ENCODE measurements at regions not wholly inside any gene's neighbourhood (a gene's known extent, or its start where the extent isn't known, plus 50 kb on each side); places are given as distances from the start of the nearest gene placed in this dataset.

- Histone ChIP-seq H3K4me1 (replicated peaks) (no peaks in the 10 kb centered on the region), H3K27ac (no peak overlapping the region), H3K27me3 (replicated peaks; ENCODE audit: insufficient read depth) (no peaks in the 10 kb centered on the region), H3K4me3 (no peak overlapping the region), H3K9me3 (no peaks in the 10 kb centered on the region), H3K36me3 (no peaks in the 10 kb centered on the region)
- intact Hi-C loops (cut with DNase I), result loop anchor here (10.0 kb wide), 1 partner anchor 286 kb away; no protein-coding TSS in a partner anchor
- no peak for TF ChIP-seq CTCF (IDR thresholded peaks at IDR 0.05)
- no peak for TF ChIP-seq POLR2AphosphoS5 (IDR thresholded peaks at IDR 0.05)
- no peak for DNase-seq (ENCODE audit: low spot score)
- 100% methylated on average over 1 of the region's 1 CpG for WGBS
Observed at GRCh38 chr3:165640970-165641369, 196.3 kb downstream of the BCHE start.

- Histone ChIP-seq H3K27me3 (replicated peaks; ENCODE audit: insufficient read depth) (no peaks in the 10 kb centered on the region), H3K4me3 (no peak overlapping the region), H3K36me3 (no peaks in the 10 kb centered on the region), H3K9me3 (no peaks in the 10 kb centered on the region), H3K27ac (no peak overlapping the region), H3K4me1 (replicated peaks) (no peaks in the 10 kb centered on the region)
- no peak for DNase-seq (ENCODE audit: low spot score)
- 68% methylated on average over 1 of the region's 1 CpG for WGBS
- TF ChIP-seq CTCF (IDR thresholded peaks at IDR 0.05), result no peak
- TF ChIP-seq POLR2AphosphoS5 (IDR thresholded peaks at IDR 0.05), result no peak
- TF ChIP-seq POLR2A (IDR thresholded peaks at IDR 0.05), result no peak
- intact Hi-C loops (cut with DNase I), result loop anchor here (10.0 kb wide), 1 partner anchor 285 kb away; no protein-coding TSS in a partner anchor
Observed at GRCh38 chr3:165640031-165640430, 197.2 kb downstream of the BCHE start.

- Histone ChIP-seq H3K27me3 (replicated peaks; ENCODE audit: insufficient read depth) (no peaks in the 10 kb centered on the region), H3K4me3 (no peak overlapping the region), H3K9me3 (no peaks in the 10 kb centered on the region), H3K27ac (no peak overlapping the region), H3K4me1 (replicated peaks) (no peaks in the 10 kb centered on the region), H3K36me3 (no peaks in the 10 kb centered on the region)
- no peak for DNase-seq (ENCODE audit: low spot score)
- TF ChIP-seq POLR2A (IDR thresholded peaks at IDR 0.05) (no peak), CTCF (IDR thresholded peaks at IDR 0.05) (no peak), POLR2AphosphoS5 (IDR thresholded peaks at IDR 0.05) (no peak)
- intact Hi-C loops (cut with DNase I), result no loop called here
- 85% methylated on average over 6 of the region's 6 CpGs for WGBS
Observed at GRCh38 chr3:165638034-165638433, 199.2 kb downstream of the BCHE start.

DNA sequence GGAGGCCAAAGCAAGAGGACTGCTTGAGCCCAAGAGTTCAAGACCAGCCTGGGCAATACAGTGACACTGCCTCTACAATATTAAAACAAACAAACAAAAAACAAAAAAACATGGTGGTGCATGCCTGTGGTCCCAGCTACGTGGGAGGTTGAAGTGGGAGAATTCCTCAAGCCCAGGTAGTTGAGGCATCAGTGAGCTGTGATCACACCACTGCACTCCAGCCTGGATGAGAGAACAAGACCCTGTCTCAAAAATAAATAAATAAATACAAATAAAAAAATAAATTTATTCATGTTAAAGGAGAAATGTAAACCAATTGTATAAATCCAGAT lies 200.6 kb downstream of the BCHE start:
- 88% methylated on average over 1 of the region's 1 CpG for WGBS
- Histone ChIP-seq H3K27ac (no peak overlapping the region), H3K9me3 (no peaks in the 10 kb centered on the region), H3K27me3 (replicated peaks; ENCODE audit: insufficient read depth) (no peaks in the 10 kb centered on the region), H3K4me1 (replicated peaks) (no peaks in the 10 kb centered on the region), H3K4me3 (no peak overlapping the region), H3K36me3 (no peaks in the 10 kb centered on the region)
- no peak for DNase-seq (ENCODE audit: low spot score)
- no peak for TF ChIP-seq POLR2AphosphoS5 (IDR thresholded peaks at IDR 0.05)
- no peak for TF ChIP-seq POLR2A (IDR thresholded peaks at IDR 0.05)
- TF ChIP-seq CTCF (IDR thresholded peaks at IDR 0.05), result no peak
- intact Hi-C loops (cut with DNase I), result no loop called here

- no peak for TF ChIP-seq POLR2AphosphoS5 (IDR thresholded peaks at IDR 0.05)
- TF ChIP-seq POLR2A (IDR thresholded peaks at IDR 0.05), result no peak
- H3K4me3 ChIP-seq, result no peak overlapping the region
- H3K27ac ChIP-seq, result no peak overlapping the region
- H3K4me1 ChIP-seq (replicated peaks), result no peaks in the 10 kb centered on the region
- 94% methylated on average over 5 of the region's 5 CpGs for WGBS
- no peaks in the 10 kb centered on the region for H3K9me3 ChIP-seq
- no peaks in the 10 kb centered on the region for H3K36me3 ChIP-seq
- intact Hi-C loops (cut with DNase I), result no loop called here
- DNase-seq (ENCODE audit: low spot score), result no peak
- no peaks in the 10 kb centered on the region for H3K27me3 ChIP-seq (replicated peaks; ENCODE audit: insufficient read depth)
Observed at GRCh38 chr3:165635791-165636683, 201.2 kb downstream of the BCHE start.

Measured in prostate gland (tissue), 2 donors.